RWPE2 (cell line): ENCODE measurements at regions not wholly inside any gene's neighbourhood (a gene's known extent, or its start where the extent isn't known, plus 50 kb on each side); places are given as distances from the start of the nearest gene placed in this dataset.

Source experiments
- ATAC-seq: fragments of 200-7000 bp; cut with Tn5 transposase; 3 replicates; pipeline ENCODE4 v1.9.1; 2021; ENCODE audit warnings: low read depth
- DNase-seq: peaks from one replicate; pipeline ENCODE4 v3.0.0-alpha.2; 2020; ENCODE audit warnings: low spot score
- H3K27ac ChIP-seq: fragments of 450-650 bp; 2 replicates; pipeline ENCODE4 v1.5.1; 2017; ENCODE audit warnings: mild to moderate bottlenecking; ENCODE audit not compliant: poor library complexity, severe bottlenecking
- H3K27me3 ChIP-seq: fragments of 250-450 bp; sonication (Bioruptor Pico); 2 replicates; pipeline ENCODE4 v1.5.1; 2021; ENCODE audit warnings: mild to moderate bottlenecking, moderate library complexity; ENCODE audit not compliant: insufficient read depth, poor library complexity, severe bottlenecking
- H3K36me3 ChIP-seq: fragments of 250-450 bp; sonication (Bioruptor Pico); 2 replicates; pipeline ENCODE4 v1.5.1; 2020; ENCODE audit warnings: low read depth, mild to moderate bottlenecking, moderate library complexity
- H3K4me1 ChIP-seq: fragments of 250-450 bp; sonication (Bioruptor Pico); 2 replicates; pipeline ENCODE4 v1.5.1; 2021; ENCODE audit warnings: mild to moderate bottlenecking, moderate library complexity; ENCODE audit not compliant: insufficient read depth, poor library complexity, severe bottlenecking
- H3K4me3 ChIP-seq: fragments of 250-450 bp; sonication (Bioruptor Pico); 2 replicates; pipeline ENCODE4 v1.5.1; 2021; ENCODE audit warnings: mild to moderate bottlenecking, moderate library complexity; ENCODE audit not compliant: severe bottlenecking
- H3K9me3 ChIP-seq: fragments of 250-450 bp; sonication (Bioruptor Pico); 2 replicates; pipeline ENCODE4 v1.5.1; 2021; ENCODE audit warnings: mild to moderate bottlenecking, moderate library complexity; ENCODE audit not compliant: severe bottlenecking
- TF ChIP-seq, protein P1 (sequence below): fragments of 450-650 bp; IDR thresholded peaks from one replicate; pipeline ENCODE4 v1.5.1; 2017; ENCODE audit warnings: mild to moderate bottlenecking, moderate library complexity; ENCODE audit not compliant: poor library complexity, severe bottlenecking

DNA sequence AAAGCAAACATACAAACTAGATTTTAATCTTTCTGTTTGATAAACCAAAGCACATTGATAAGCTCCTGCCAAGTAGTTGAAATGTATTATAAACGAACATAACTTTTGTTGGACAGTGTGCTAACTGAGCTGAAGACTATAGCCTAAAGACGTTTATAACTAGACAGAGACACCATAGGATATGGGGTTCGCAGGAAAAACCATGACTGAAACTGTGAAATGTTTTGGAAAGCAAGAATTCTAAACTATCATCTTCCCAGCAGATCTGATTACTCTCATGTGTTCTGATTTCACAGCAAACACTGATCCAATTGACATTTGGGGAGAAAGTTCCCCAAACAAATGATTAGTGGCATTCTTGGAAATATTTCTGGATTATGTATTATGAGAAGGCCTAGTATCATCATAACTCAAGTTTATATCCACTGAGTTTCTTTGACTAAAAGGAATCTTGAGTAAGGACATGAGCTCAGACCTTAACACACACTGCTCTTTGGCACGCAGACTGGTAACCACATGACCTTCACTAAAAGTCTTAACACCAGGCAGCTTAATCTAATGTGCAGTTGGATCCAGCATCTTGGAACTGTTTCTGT lies 375.2 kb downstream of the ZNF608 start:
- Histone ChIP-seq H3K4me1 (no peaks in the 10 kb centered on the region), H3K4me3 (no peak overlapping the region), H3K27me3 (no peaks in the 10 kb centered on the region), H3K27ac (no peak overlapping the region), H3K36me3 (no peaks in the 10 kb centered on the region), H3K9me3 (no peaks in the 10 kb centered on the region)
- DNase-seq (no peak), ATAC-seq (no peak)
- TF ChIP-seq, protein P1, sequence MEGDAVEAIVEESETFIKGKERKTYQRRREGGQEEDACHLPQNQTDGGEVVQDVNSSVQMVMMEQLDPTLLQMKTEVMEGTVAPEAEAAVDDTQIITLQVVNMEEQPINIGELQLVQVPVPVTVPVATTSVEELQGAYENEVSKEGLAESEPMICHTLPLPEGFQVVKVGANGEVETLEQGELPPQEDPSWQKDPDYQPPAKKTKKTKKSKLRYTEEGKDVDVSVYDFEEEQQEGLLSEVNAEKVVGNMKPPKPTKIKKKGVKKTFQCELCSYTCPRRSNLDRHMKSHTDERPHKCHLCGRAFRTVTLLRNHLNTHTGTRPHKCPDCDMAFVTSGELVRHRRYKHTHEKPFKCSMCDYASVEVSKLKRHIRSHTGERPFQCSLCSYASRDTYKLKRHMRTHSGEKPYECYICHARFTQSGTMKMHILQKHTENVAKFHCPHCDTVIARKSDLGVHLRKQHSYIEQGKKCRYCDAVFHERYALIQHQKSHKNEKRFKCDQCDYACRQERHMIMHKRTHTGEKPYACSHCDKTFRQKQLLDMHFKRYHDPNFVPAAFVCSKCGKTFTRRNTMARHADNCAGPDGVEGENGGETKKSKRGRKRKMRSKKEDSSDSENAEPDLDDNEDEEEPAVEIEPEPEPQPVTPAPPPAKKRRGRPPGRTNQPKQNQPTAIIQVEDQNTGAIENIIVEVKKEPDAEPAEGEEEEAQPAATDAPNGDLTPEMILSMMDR: no peak

DNA sequence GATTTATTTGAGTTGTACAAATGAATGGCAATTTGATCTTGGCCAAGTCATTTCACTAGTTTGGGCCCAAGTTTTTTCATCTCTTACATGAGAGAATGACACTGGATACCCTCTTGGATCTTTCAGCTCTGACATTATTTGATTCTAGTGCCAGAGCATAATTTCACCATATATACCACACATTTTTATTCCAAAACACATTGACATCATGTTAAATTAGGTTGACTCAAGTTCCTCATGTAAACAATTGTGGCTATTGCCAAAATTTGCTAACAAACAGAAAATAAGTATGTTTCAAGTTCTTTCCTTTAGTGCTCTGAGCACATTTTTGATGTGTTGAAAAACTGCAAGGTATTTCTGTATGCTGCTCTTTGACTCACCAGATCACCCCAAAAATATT lies 375.8 kb downstream of the ZNF608 start:
- ATAC-seq (no peak), DNase-seq (no peak)
- TF ChIP-seq, protein P1: no peak
- Histone ChIP-seq H3K9me3 (no peaks in the 10 kb centered on the region), H3K27ac (no peak overlapping the region), H3K4me1 (no peaks in the 10 kb centered on the region), H3K4me3 (no peak overlapping the region), H3K36me3 (no peaks in the 10 kb centered on the region), H3K27me3 (no peaks in the 10 kb centered on the region)

DNA sequence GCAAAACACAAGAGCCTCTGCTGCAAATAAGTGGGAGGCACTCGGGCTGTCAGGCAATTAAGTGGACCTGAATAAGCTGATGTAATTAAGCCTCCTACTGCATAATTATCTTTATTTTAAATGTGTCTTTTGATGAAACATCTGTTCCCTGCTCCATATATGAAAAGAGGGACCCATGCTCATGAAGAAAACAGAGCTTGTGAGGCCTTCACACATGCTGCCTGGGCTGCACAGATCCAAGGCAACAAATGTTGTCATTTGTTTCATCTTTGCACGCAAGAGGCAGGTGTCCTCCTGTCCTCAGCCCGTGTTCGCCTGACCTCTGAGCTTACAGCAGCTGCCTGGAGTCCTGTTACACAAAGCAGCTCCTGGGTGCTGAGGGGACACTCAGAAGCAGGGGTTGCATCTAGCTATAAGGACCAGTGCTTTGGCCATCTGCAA lies 381.1 kb downstream of the ZNF608 start:
- Histone ChIP-seq H3K27ac (no peak overlapping the region), H3K36me3 (no peaks in the 10 kb centered on the region), H3K27me3 (no peaks in the 10 kb centered on the region), H3K9me3 (no peaks in the 10 kb centered on the region), H3K4me1 (no peaks in the 10 kb centered on the region), H3K4me3 (no peak overlapping the region)
- DNase-seq: no peak
- TF ChIP-seq, protein P1: no peak
- no peak for ATAC-seq

DNA sequence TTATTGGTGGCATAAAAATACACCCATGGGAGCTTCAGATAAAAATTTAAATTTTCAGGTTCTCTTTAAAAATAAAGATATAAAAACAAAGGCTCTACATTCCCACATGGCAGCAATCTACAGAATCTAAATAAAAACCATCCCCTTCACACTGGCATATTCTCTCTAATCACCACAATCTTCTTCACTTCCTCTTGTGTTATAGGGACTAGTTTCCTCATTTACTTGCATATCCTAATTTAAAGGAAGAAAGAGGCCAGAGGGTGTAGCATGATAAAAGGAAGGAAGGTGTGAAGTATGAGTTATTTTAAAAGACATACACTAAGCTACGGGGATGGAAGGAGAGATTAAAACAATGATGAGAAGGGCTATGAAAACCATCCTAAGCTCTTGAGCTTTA lies 390.5 kb downstream of the ZNF608 start:
- DNase-seq: no peak
- H3K27me3 ChIP-seq: no peaks in the 10 kb centered on the region
- no peaks in the 10 kb centered on the region for H3K9me3 ChIP-seq
- no peaks in the 10 kb centered on the region for H3K36me3 ChIP-seq
- H3K4me1 ChIP-seq: no peaks in the 10 kb centered on the region
- no peak overlapping the region for H3K4me3 ChIP-seq
- H3K27ac ChIP-seq: no peak overlapping the region
- no peak for ATAC-seq
- TF ChIP-seq, protein P1: no peak

DNA sequence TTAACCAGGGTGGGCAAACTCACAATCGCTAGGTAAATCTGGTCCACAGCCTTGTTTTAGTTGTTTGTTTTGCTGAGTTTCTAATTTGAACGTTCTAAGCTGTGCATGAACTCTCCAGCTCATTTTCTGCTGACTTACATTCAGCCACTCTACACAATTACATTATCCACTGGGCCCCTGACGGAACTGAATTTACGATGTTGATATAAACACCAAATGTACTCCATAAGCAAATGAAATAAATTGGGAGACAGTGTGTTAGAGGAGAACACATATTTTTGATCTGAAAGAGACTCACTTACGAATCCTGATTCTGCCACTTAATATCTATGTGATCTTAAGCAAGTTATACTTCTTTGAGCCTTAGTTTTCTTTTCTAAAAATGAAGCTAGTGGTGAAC lies 393.4 kb downstream of the ZNF608 start:
- TF ChIP-seq, protein P1: no peak
- DNase-seq (no peak), ATAC-seq (no peak)
- H3K4me3 ChIP-seq: no peak overlapping the region
- no peaks in the 10 kb centered on the region for H3K27me3 ChIP-seq
- no peak overlapping the region for H3K27ac ChIP-seq
- H3K4me1 ChIP-seq: no peaks in the 10 kb centered on the region
- no peaks in the 10 kb centered on the region for H3K9me3 ChIP-seq
- H3K36me3 ChIP-seq: no peaks in the 10 kb centered on the region
